Lung (tissue), 11 donors: ENCODE measurements at regions not wholly inside any gene's neighbourhood (a gene's known extent, or its start where the extent isn't known, plus 50 kb on each side); places are given as distances from the start of the nearest gene placed in this dataset.
A peak's percentile ranks its signal among the peaks of the same experiment; 100 is the strongest.
"Not testable (repeated sequence)": the region's sequence is repeated elsewhere in the genome, so short reads cannot be mapped to it uniquely, and the experiment has no call there.

Experiments
- ATAC-seq: fragments of 200-7000 bp; cut with Tn5 transposase; one replicate; pipeline ENCODE4 v1.9.1; 2020; ENCODE audit warnings: moderate number of reproducible peaks; ENCODE audit not compliant: insufficient read depth, low FRiP score
- DNase-seq, 3 donors: peaks; one replicate each; pipeline ENCODE4 v3.0.0-alpha.2; 2013 to 2017
- H3K27ac ChIP-seq, 2 donors: one replicate each; pipeline ENCODE4 v1.5.1; 2013; ENCODE audit warnings: mild to moderate bottlenecking in 2 of 2, moderate library complexity in 2 of 2, control low read depth in 1 of 2, inconsistent platforms in 1 of 2, low read depth in 1 of 2, low read length in 1 of 2
- H3K27me3 ChIP-seq, 3 donors: one replicate each; pipeline ENCODE4 v1.5.1; 2013; ENCODE audit warnings: low read length in 2 of 3; ENCODE audit not compliant: control insufficient read depth in 3 of 3, insufficient read depth in 3 of 3
- H3K36me3 ChIP-seq, 4 donors: one replicate each; pipeline ENCODE4 v1.5.1; 2013; ENCODE audit warnings: low read length in 4 of 4, mild to moderate bottlenecking in 1 of 4, moderate library complexity in 1 of 4; ENCODE audit not compliant: control insufficient read depth in 4 of 4, insufficient read depth in 4 of 4
- H3K4me1 ChIP-seq, 5 donors: one replicate each; pipeline ENCODE4 v1.5.1; 2013; ENCODE audit warnings: low read length in 5 of 5, mild to moderate bottlenecking in 2 of 5, moderate library complexity in 1 of 5; ENCODE audit not compliant: control insufficient read depth in 5 of 5, insufficient read depth in 5 of 5
- H3K4me3 ChIP-seq: one replicate; pipeline ENCODE4 v1.5.1; 2013; ENCODE audit warnings: mild to moderate bottlenecking, control low read depth, moderate library complexity
- H3K9ac ChIP-seq, 2 donors: one replicate each; pipeline ENCODE4 v1.5.1; 2013; ENCODE audit warnings: low read length in 2 of 2, control low read depth in 1 of 2; ENCODE audit not compliant: insufficient read depth in 1 of 2
- H3K9me3 ChIP-seq, 4 donors: one replicate each; pipeline ENCODE4 v1.5.1; 2013; ENCODE audit warnings: low read length in 3 of 4, mild to moderate bottlenecking in 1 of 4, moderate library complexity in 1 of 4; ENCODE audit not compliant: control insufficient read depth in 4 of 4, insufficient read depth in 3 of 4
- WGBS, 2 donors: extraction: QIAGEN DNeasy Blood & Tissue Kit; methylation state at CpG; one replicate each; pipeline ENCODE4 v1.1.7; 2013; 5-methylcytosine and 5-hydroxymethylcytosine counted together
- TF ChIP-seq, protein P1 (sequence below): IDR thresholded peaks from 2 replicates; pipeline ENCODE4 v1.5.1; 2012; ENCODE audit warnings: mild to moderate bottlenecking; ENCODE audit errors: control extremely low read depth, extremely low read depth
- donor health status: control.
- donor health status: control.
- donor health status: Bipolar disorder and iron deficiency.
- donor health status: healthy.
- donor health status: DM: yes; HTN: yes; CAD: no.

DNA sequence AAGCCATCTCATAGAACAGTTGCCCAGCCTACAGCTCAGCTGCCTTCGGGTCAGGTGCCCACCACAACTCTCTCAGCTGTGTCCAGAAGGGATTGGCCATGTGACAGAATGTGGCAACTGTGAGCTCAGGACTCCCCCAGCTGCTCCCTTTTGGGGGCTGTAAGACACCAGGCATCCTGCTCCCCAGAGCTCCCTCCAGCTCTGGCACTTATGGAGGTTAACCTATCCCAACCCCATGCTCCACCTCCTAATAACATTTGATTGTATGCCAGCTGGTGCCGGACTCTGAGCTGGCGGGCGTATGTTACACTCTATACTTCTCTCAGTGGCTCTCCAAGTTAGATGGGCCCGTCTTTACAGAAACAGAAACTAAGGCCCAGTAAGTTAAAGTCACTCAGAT, 222.8 kb downstream of the FAM43A start:
- no peaks in the 10 kb centered on the region for H3K9me3 ChIP-seq
- H3K27ac ChIP-seq = no peak overlapping the region
- no peaks in the 10 kb centered on the region for H3K36me3 ChIP-seq
- TF ChIP-seq, protein P1, sequence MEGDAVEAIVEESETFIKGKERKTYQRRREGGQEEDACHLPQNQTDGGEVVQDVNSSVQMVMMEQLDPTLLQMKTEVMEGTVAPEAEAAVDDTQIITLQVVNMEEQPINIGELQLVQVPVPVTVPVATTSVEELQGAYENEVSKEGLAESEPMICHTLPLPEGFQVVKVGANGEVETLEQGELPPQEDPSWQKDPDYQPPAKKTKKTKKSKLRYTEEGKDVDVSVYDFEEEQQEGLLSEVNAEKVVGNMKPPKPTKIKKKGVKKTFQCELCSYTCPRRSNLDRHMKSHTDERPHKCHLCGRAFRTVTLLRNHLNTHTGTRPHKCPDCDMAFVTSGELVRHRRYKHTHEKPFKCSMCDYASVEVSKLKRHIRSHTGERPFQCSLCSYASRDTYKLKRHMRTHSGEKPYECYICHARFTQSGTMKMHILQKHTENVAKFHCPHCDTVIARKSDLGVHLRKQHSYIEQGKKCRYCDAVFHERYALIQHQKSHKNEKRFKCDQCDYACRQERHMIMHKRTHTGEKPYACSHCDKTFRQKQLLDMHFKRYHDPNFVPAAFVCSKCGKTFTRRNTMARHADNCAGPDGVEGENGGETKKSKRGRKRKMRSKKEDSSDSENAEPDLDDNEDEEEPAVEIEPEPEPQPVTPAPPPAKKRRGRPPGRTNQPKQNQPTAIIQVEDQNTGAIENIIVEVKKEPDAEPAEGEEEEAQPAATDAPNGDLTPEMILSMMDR = no peak
- no peak overlapping the region for H3K4me3 ChIP-seq
- no peaks in the 10 kb centered on the region for H3K27me3 ChIP-seq
- ATAC-seq = no peak
- WGBS, 2 donors = 87 to 94% methylated on average over 5 of the region's 5 CpGs
- no peak for DNase-seq
- no peaks in the 10 kb centered on the region for H3K4me1 ChIP-seq
- H3K9ac ChIP-seq = no peak overlapping the region

DNA sequence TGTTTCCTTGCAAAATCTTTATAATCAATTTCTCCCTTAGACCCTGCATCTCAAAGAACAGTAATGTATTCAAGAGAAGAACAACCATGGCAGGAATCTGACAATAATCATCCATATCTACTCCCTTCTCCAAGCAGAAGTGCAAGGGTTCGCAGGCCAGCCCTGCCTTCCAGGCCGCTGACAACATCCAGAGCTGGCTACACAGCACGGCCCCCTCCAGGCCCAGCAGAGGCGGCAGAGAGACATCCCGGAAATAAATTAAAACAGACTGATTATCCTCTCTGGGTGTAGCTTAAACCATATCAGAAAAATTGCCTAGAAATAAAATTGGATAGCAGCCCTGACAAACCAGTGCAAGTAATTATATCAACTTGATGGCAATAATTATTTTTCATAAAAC, 223.3 kb downstream of the FAM43A start:
- TF ChIP-seq, protein P1 = no peak
- ATAC-seq (no peak), DNase-seq (peak in 1 of 3 donors; percentile 16)
- WGBS, 2 donors = 88 to 98% methylated on average over 5 of the region's 5 CpGs
- H3K9me3 ChIP-seq = no peaks in the 10 kb centered on the region
- no peak overlapping the region for H3K27ac ChIP-seq
- H3K27me3 ChIP-seq = no peaks in the 10 kb centered on the region
- no peaks in the 10 kb centered on the region for H3K36me3 ChIP-seq
- H3K4me3 ChIP-seq = no peak overlapping the region
- no peaks in the 10 kb centered on the region for H3K4me1 ChIP-seq
- H3K9ac ChIP-seq = no peak overlapping the region

DNA sequence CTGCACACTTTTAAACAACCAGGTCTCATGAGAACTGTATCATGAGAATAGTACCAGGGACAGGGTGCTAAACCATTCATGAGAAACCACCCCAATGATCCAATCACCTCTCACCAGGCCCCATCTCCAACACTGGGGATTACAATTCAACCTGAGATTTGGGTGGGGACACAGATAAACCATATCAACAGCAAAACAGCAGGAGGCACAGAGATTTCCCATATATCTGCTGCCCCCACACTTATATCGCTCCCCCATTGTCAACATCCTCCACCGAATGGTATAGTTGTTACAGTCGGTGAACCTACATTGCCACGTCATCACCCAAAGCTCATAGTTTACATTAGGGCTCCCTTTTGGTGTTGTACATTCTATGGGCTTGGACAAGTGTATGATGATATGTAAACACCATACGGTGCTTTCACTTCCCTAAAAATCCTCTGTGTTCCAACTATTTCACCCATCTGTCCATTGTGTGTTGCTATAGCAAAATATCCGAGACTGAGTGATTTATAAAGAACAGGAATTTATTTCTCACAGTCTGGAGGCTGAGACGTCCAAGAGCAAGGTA, 224.8 kb downstream of the FAM43A start:
- no peak for DNase-seq
- Histone ChIP-seq H3K4me3 (no peak overlapping the region), H3K36me3 (no peaks in the 10 kb centered on the region), H3K9ac (no peak overlapping the region), H3K27me3 (no peaks in the 10 kb centered on the region), H3K9me3 (no peaks in the 10 kb centered on the region), H3K27ac (no peak overlapping the region), H3K4me1 (no peaks in the 10 kb centered on the region)
- no peak for ATAC-seq
- 84 to 85% methylated on average over 7 of the region's 7 CpGs for WGBS, 2 donors
- TF ChIP-seq, protein P1 = no peak

DNA sequence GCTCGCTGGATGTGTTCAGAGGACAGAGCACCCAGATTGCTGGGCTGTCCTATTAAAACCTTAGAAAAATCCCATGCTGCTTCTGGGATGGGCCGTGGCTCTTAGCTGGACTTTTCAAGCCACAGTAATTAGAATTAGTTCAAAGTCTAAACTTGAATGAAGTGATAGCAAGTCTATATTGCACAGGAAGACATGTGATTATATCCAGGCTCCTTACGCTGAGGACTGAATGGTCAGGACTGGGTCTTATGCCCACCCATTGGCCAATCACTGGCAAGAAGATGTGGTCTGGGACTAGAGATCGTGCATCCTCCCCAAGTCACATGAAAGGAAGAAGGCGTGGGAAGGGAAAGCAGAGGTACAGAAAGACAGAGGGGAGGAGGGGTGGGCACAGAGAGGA, 227.6 kb downstream of the FAM43A start:
- no peak for ATAC-seq
- no peak for DNase-seq
- no peak overlapping the region for H3K27ac ChIP-seq
- no peaks in the 10 kb centered on the region for H3K36me3 ChIP-seq
- no peak overlapping the region for H3K4me3 ChIP-seq
- TF ChIP-seq, protein P1 = no peak
- no peaks in the 10 kb centered on the region for H3K27me3 ChIP-seq
- 81 to 85% methylated on average over 5 of the region's 5 CpGs for WGBS, 2 donors
- H3K9ac ChIP-seq = no peak overlapping the region
- no peaks in the 10 kb centered on the region for H3K4me1 ChIP-seq
- H3K9me3 ChIP-seq = no peaks in the 10 kb centered on the region

DNA sequence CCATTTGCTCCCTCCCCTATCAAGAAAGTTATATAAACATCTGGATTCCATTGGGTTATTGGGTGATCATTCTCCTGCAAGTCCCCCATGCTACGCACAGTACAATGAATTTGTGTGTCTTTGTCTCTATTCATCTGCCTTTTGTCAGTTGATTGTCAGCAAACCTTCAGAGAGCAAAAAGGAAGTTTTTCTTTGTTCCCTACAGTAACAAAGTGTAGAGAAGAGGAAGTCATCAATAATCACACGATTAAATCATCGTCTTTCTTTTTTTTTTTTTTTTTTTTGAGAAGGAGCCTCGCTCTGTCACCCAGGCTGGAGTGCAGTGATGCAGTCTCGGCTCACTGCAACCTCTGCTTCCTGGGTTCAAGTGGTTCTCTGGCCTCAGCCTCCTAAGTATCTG, 239.2 kb downstream of the FAM43A start:
- ATAC-seq, H3K4me3 ChIP-seq, H3K36me3 ChIP-seq, H3K9me3 ChIP-seq, H3K27me3 ChIP-seq, DNase-seq, H3K9ac ChIP-seq, H3K27ac ChIP-seq: not testable (repeated sequence)
- WGBS, 2 donors = 28 to 53% methylated on average over 5 of the region's 5 CpGs
- H3K4me1 ChIP-seq = peaks cover 0 to 12% (median 6%) of the 10 kb centered on the region in 5 donors
